Neural cell (in vitro differentiated cells): ENCODE measurements at regions not wholly inside any gene's neighbourhood (a gene's known extent, or its start where the extent isn't known, plus 50 kb on each side); places are given as distances from the start of the nearest gene placed in this dataset.

ENCODE experiments used
- H2AFZ ChIP-seq: fragments of 200-600, 300-800 bp; sonication (generic), shearing (Covaris generic); 2 replicates; pipeline ENCODE4 v1.6.0; 2014; ENCODE audit warnings: low read depth, mild to moderate bottlenecking, antibody characterized with exemption, low read length, moderate library complexity
- H3F3A ChIP-seq: fragments of 200-600 bp; shearing (Covaris generic); 2 replicates; pipeline ENCODE4 v1.6.1; 2016; ENCODE audit warnings: mild to moderate bottlenecking, moderate library complexity, mixed read lengths, antibody characterized with exemption, low read length; ENCODE audit not compliant: insufficient read depth, poor library complexity, severe bottlenecking
- H3K27ac ChIP-seq: fragments of 200-600, 300-800 bp; sonication (generic), shearing (Covaris generic); 2 replicates; pipeline ENCODE4 v1.5.1; 2014; ENCODE audit warnings: mild to moderate bottlenecking, low read length, moderate library complexity
- H3K27me3 ChIP-seq: fragments of 300-800, 200-600 bp; sonication (generic), shearing (Covaris generic); 2 replicates; pipeline ENCODE4 v1.6.0; 2014; ENCODE audit warnings: mild to moderate bottlenecking, low read depth, low read length, moderate library complexity; ENCODE audit not compliant: insufficient read depth
- H3K36me3 ChIP-seq: fragments of 300-800, 200-600 bp; sonication (generic), shearing (Covaris generic); 2 replicates; pipeline ENCODE4 v1.5.1; 2014; ENCODE audit warnings: mild to moderate bottlenecking, antibody characterized with exemption, low read length, moderate library complexity; ENCODE audit not compliant: insufficient read depth
- H3K4me2 ChIP-seq: fragments of 300-800, 200-600 bp; sonication (generic), shearing (Covaris generic); 2 replicates; pipeline ENCODE4 v1.6.0; 2014; ENCODE audit warnings: mild to moderate bottlenecking, low read length
- H3K4me3 ChIP-seq: fragments of 300-800, 200-600 bp; sonication (generic), shearing (Covaris generic); 2 replicates; pipeline ENCODE4 v1.5.1; 2014; ENCODE audit warnings: mild to moderate bottlenecking, low read length, moderate library complexity
- H3K79me2 ChIP-seq: fragments of 200-600 bp; shearing (Covaris generic); replicated peaks from 2 replicates; pipeline ENCODE4 v1.6.0; 2014; ENCODE audit warnings: mild to moderate bottlenecking, low read length, moderate library complexity; ENCODE audit not compliant: insufficient read depth
- H3K9ac ChIP-seq: fragments of 300-800, 200-600 bp; sonication (generic), shearing (Covaris generic); 2 replicates; pipeline ENCODE4 v1.6.1; 2016; ENCODE audit warnings: mild to moderate bottlenecking, low read length, mixed read lengths
- H3K9me2 ChIP-seq: fragments of 200-600 bp; shearing (Covaris generic); 2 replicates; pipeline ENCODE4 v1.6.1; 2016; ENCODE audit warnings: mild to moderate bottlenecking, low read length, mixed read lengths; ENCODE audit not compliant: insufficient read depth
- H3K9me3 ChIP-seq: fragments of 200-600, 300-800 bp; sonication (generic), shearing (Covaris generic); 2 replicates; pipeline ENCODE4 v1.6.1; 2016; ENCODE audit warnings: mild to moderate bottlenecking, mixed run types, low read length, moderate library complexity, mixed read lengths
- H4K20me1 ChIP-seq: fragments of 200-600 bp; shearing (Covaris generic); 2 replicates; pipeline ENCODE4 v1.6.1; 2016; ENCODE audit warnings: mild to moderate bottlenecking, mixed run types; ENCODE audit not compliant: insufficient read depth
- CTCF ChIP-seq: fragments of 450-650 bp; IDR thresholded peaks from 2 replicates; pipeline ENCODE4 v1.5.1; 2014; ENCODE audit warnings: antibody characterized with exemption, mild to moderate bottlenecking, moderate library complexity; ENCODE audit not compliant: poor library complexity, severe bottlenecking
- EP300 ChIP-seq: fragments of 450-650 bp; conservative IDR thresholded peaks from 2 replicates; pipeline ENCODE4 v1.6.1; 2014; ENCODE audit warnings: antibody characterized with exemption, mild to moderate bottlenecking, moderate library complexity; ENCODE audit not compliant: poor library complexity, severe bottlenecking
- EZH2 ChIP-seq: fragments of 200-600, 300-800 bp; shearing (Covaris generic), sonication (generic); IDR thresholded peaks from 2 replicates; pipeline ENCODE4 v1.6.1; 2014; ENCODE audit warnings: antibody characterized with exemption, low read length, borderline replicate concordance, mild to moderate bottlenecking; ENCODE audit not compliant: insufficient read depth, poor library complexity, severe bottlenecking
- MXI1 ChIP-seq: fragments of 450-650 bp; conservative IDR thresholded peaks from 2 replicates; pipeline ENCODE4 v1.6.1; 2014; ENCODE audit warnings: antibody characterized with exemption, mild to moderate bottlenecking; ENCODE audit not compliant: poor library complexity, severe bottlenecking
- POLR2AphosphoS5 ChIP-seq: IDR thresholded peaks from 2 replicates; pipeline ENCODE4 v1.6.1; 2012
- RAD21 ChIP-seq: fragments of 450-650 bp; conservative IDR thresholded peaks from 2 replicates; pipeline ENCODE4 v1.6.1; 2014; ENCODE audit warnings: antibody characterized with exemption, mild to moderate bottlenecking, moderate library complexity
- REST ChIP-seq: IDR thresholded peaks from 2 replicates; pipeline ENCODE4 v1.6.1; 2012; ENCODE audit warnings: borderline replicate concordance
- SMC3 ChIP-seq: fragments of 450-650 bp; conservative IDR thresholded peaks from 2 replicates; pipeline ENCODE4 v1.6.1; 2014; ENCODE audit warnings: antibody characterized with exemption, mild to moderate bottlenecking, moderate library complexity; ENCODE audit not compliant: poor library complexity
- TAF1 ChIP-seq: IDR thresholded peaks from 2 replicates; pipeline ENCODE4 v1.6.1; 2012; ENCODE audit warnings: low read depth

- Histone ChIP-seq H3K27me3 (no peaks in the 10 kb centered on the region), H3K4me2 (no peak overlapping the region), H3K79me2 (no peaks in the 10 kb centered on the region), H3K4me3 (no peak overlapping the region), H3F3A (no peaks in the 10 kb centered on the region), H3K36me3 (no peaks in the 10 kb centered on the region), H3K27ac (no peak overlapping the region), H3K9ac (no peak overlapping the region), H2AFZ (no peak overlapping the region), H3K9me3 (no peaks in the 10 kb centered on the region), H4K20me1 (no peaks in the 10 kb centered on the region), H3K9me2 (no peaks in the 10 kb centered on the region)
- TF ChIP-seq REST (no peak), MXI1 (no peak), EZH2 (no peak), CTCF (no peak), RAD21 (no peak)
Measured at GRCh38 chr11:114857281-114857680, 179.0 kb downstream of the NXPE2 start.

- Histone ChIP-seq H3F3A (no peaks in the 10 kb centered on the region), H2AFZ (no peak overlapping the region), H3K36me3 (no peaks in the 10 kb centered on the region), H4K20me1 (no peaks in the 10 kb centered on the region), H3K27ac (no peak overlapping the region), H3K79me2 (no peaks in the 10 kb centered on the region), H3K4me2 (no peak overlapping the region), H3K9me3 (no peaks in the 10 kb centered on the region), H3K27me3 (no peaks in the 10 kb centered on the region), H3K9me2 (no peaks in the 10 kb centered on the region), H3K4me3 (no peak overlapping the region), H3K9ac (no peak overlapping the region)
- TF ChIP-seq MXI1 = no peak
- TF ChIP-seq EP300 = no peak
- TF ChIP-seq SMC3 = no peak
- TF ChIP-seq TAF1 = no peak
- TF ChIP-seq REST = no peak
- no peak for TF ChIP-seq RAD21
- no peak for TF ChIP-seq POLR2AphosphoS5
- TF ChIP-seq CTCF = no peak
Measured at GRCh38 chr11:114864896-114865295, 186.6 kb downstream of the NXPE2 start.
